H1 (cell line): ENCODE measurements at regions not wholly inside any gene's neighbourhood (a gene's known extent, or its start where the extent isn't known, plus 50 kb on each side); places are given as distances from the start of the nearest gene placed in this dataset.

Source experiments
- ATF3 ChIP-seq: IDR thresholded peaks from 2 replicates; pipeline ENCODE4 v1.6.1; 2011; ENCODE audit warnings: low read depth, mild to moderate bottlenecking, low read length; ENCODE audit not compliant: insufficient read depth
- CHD2 ChIP-seq: IDR thresholded peaks from 2 replicates; pipeline ENCODE4 v1.6.1; 2012; ENCODE audit warnings: low read length, improper control_type of control experiment
- CTBP2 ChIP-seq: IDR thresholded peaks from 2 replicates; pipeline ENCODE4 v1.7.0; 2011; ENCODE audit warnings: borderline replicate concordance, mild to moderate bottlenecking, moderate library complexity, mixed read lengths, low read length; ENCODE audit not compliant: insufficient read depth, insufficient read length
- EGR1 ChIP-seq: IDR thresholded peaks from 2 replicates; pipeline ENCODE4 v1.6.1; 2011; ENCODE audit warnings: low read depth, low read length, borderline replicate concordance
- SAP30 ChIP-seq: fragments of 300-600 bp; sonication (generic); IDR thresholded peaks from 2 replicates; pipeline ENCODE4 v1.7.1; 2012; ENCODE audit warnings: low read length, moderate library complexity, mild to moderate bottlenecking, inconsistent platforms; ENCODE audit not compliant: insufficient read depth, insufficient replicate concordance
- SRF ChIP-seq: IDR thresholded peaks from 2 replicates; pipeline ENCODE4 v1.6.1; 2011; ENCODE audit warnings: mild to moderate bottlenecking, low read depth, low read length, moderate library complexity

- TF ChIP-seq EGR1 (no peak), SRF (no peak), CHD2 (no peak), CTBP2 (no peak), ATF3 (no peak), SAP30 (no peak)
These were observed 435.0 kb upstream of the ATP10A start (continued) for GRCh38 chr15:26298010-26298658.
